Stromal cell of bone marrow (primary cell): ENCODE measurements at regions not wholly inside any gene's neighbourhood (a gene's known extent, or its start where the extent isn't known, plus 50 kb on each side); places are given as distances from the start of the nearest gene placed in this dataset.
"Not testable (repeated sequence)": the region's sequence is repeated elsewhere in the genome, so short reads cannot be mapped to it uniquely, and the experiment has no call there.

Source experiments
- DNase-seq: peaks from one replicate; pipeline ENCODE4 v3.0.0-alpha.2; 2012; ENCODE audit warnings: low read depth

GRCh38 chr3:140752499-140752898 is 74.6 kb downstream of the TRIM42 start:
- DNase-seq = no peak

- no peak for DNase-seq
Measured at GRCh38 chr3:140753865-140754754, 76.2 kb downstream of the TRIM42 start.

GRCh38 chr3:140754936-140755335 is 77.1 kb downstream of the TRIM42 start:
- DNase-seq = no peak

- DNase-seq = no peak
Measured at GRCh38 chr3:140756240-140757016, 78.6 kb downstream of the TRIM42 start.

- DNase-seq = no peak
Measured at GRCh38 chr3:140758791-140759444, 81.1 kb downstream of the TRIM42 start.

GRCh38 chr3:140760324-140761075 is 82.6 kb downstream of the TRIM42 start:
- DNase-seq = no peak

GRCh38 chr3:140761076-140761639 is 83.3 kb downstream of the TRIM42 start:
- no peak for DNase-seq

GRCh38 chr3:140762746-140763145 is 84.9 kb downstream of the TRIM42 start:
- no peak for DNase-seq

GRCh38 chr3:140763532-140763931 is 85.7 kb downstream of the TRIM42 start:
- no peak for DNase-seq

GRCh38 chr3:140765246-140765645 is 87.4 kb downstream of the TRIM42 start:
- DNase-seq = no peak

GRCh38 chr3:140766465-140766864 is 88.6 kb downstream of the TRIM42 start:
- DNase-seq = no peak

- no peak for DNase-seq
Measured at GRCh38 chr3:140767566-140767965, 89.7 kb downstream of the TRIM42 start.

GRCh38 chr3:140768941-140769340 is 91.1 kb downstream of the TRIM42 start:
- no peak for DNase-seq

- no peak for DNase-seq
Measured at GRCh38 chr3:140769951-140770350, 92.1 kb downstream of the TRIM42 start.

- no peak for DNase-seq
Measured at GRCh38 chr3:140770977-140771667, 93.3 kb downstream of the TRIM42 start.

- no peak for DNase-seq
Measured at GRCh38 chr3:140777631-140778233, 99.9 kb downstream of the TRIM42 start.

GRCh38 chr3:140791368-140791767 is 113.5 kb downstream of the TRIM42 start:
- no peak for DNase-seq

GRCh38 chr3:140794507-140794906 is 116.6 kb downstream of the TRIM42 start:
- no peak for DNase-seq

GRCh38 chr3:140802898-140803297 is 125.0 kb downstream of the TRIM42 start:
- not testable (repeated sequence) for DNase-seq

GRCh38 chr3:140809316-140809715 is 131.5 kb downstream of the TRIM42 start:
- DNase-seq = no peak
